ENCODE measurements at regions not wholly inside any gene's neighbourhood (a gene's known extent, or its start where the extent isn't known, plus 50 kb on each side); places are given as distances from the start of the nearest gene placed in this dataset.

DNA sequence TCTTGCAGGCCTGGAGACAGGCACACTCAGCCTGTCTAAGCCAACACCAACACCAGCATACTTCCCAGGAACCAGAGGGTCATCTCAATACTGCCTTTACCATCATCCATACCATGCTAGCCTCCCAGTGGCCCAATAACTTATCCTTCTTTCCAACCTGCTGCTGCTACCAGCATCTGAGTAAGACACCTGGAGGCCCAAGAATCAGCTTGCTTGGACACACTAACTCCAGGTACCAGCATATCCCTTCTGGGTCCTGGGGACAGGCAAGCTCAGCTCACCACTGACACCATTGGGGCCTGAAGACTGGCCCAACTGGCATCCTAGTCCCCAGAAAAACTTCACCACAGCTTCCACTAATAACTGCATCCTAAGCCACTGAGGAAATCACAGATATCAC is 205.3 kb downstream of the CD109 start:
- Histone ChIP-seq H3K9ac (ENCODE audit: low read depth, low read length) (no peak overlapping the region), H3K4me3 (ENCODE audit: low read length) (no peak overlapping the region), H3K27ac (ENCODE audit: low read length) (no peak overlapping the region), H3K4me1 (ENCODE audit: insufficient read depth, low read length) (no peaks in the 10 kb centered on the region), H3K9me3 (ENCODE audit: insufficient read depth, low read depth, low read length) (peaks cover 11% of the 10 kb centered on the region; the same call in 1 of the 2 replicates), H3K27me3 (ENCODE audit: insufficient read depth, low read length) (no peaks in the 10 kb centered on the region), H3K36me3 (ENCODE audit: insufficient read depth, low read depth, low read length) (no peaks in the 10 kb centered on the region)

DNA sequence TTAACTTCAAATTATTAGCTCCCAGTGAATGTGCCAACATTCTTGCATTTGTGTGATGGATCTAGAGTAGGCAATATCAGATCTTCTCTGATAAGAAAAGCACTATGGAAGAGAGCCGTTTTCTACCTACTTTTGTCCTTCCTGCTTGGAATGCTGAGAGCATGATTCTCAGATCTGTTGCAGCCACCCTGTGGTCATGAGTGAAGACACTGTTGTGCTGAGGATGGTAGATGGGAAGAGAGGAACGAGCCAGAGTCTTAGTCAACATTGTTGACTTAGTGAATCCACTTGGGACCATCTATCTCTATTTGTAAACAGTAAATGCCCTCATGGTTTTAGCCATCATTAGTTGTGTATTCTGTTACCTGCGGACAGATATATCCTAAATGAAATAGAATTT is 202.6 kb downstream of the CD109 start:
- no peak overlapping the region for H3K9ac ChIP-seq (ENCODE audit: low read depth, low read length)
- no peaks in the 10 kb centered on the region for H3K4me1 ChIP-seq (ENCODE audit: insufficient read depth, low read length)
- H3K27me3 ChIP-seq (ENCODE audit: insufficient read depth, low read length): no peaks in the 10 kb centered on the region
- H3K9me3 ChIP-seq (ENCODE audit: insufficient read depth, low read depth, low read length): peaks cover 11% of the 10 kb centered on the region; the same call in 1 of the 2 replicates
- H3K27ac ChIP-seq (ENCODE audit: low read length): no peak overlapping the region
- no peak overlapping the region for H3K4me3 ChIP-seq (ENCODE audit: low read length)
- H3K36me3 ChIP-seq (ENCODE audit: insufficient read depth, low read depth, low read length): no peaks in the 10 kb centered on the region

DNA sequence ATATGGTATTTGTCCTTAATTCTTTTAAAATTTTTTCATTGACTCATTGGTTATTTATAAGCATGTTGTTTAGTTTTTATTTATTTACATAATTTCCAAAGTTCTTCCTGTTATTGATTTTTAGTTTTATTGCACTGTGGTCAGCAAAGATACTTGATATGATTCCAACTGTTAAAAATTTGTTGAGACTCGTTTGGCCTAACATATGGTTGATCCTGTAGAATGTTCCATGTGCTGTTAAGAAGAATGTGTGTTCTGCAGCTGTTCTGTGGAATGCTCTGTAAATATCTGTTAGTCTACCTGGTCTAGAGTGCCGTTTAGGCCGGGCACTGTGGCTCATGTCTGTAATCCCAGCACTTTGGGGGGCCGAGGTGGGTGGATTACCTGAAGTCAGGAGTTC is 197.7 kb downstream of the CD109 start:
- no peak overlapping the region for H3K4me3 ChIP-seq (ENCODE audit: low read length)

DNA sequence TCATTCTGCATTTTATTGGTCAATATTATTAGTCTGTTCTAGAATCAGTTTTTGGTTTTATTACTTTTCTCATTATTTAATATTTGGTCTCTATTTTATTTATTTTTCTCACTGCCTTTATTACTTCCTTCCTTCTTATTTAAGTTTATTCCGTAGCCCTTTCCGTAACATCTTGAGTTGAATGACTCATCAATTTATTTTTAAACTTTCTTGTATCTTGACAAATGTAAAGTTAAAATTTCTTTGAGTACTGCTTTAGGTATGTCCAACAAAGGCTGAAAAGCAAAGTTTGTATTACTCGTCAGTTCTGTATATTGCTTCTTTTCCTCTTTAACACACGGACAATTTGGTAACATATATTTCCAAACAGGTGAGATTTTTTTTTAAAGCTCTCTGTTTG is 192.0 kb downstream of the CD109 start:
- H3K27ac ChIP-seq (ENCODE audit: low read length): no peak overlapping the region
- H3K9ac ChIP-seq (ENCODE audit: low read depth, low read length): no peak overlapping the region
- no peaks in the 10 kb centered on the region for H3K27me3 ChIP-seq (ENCODE audit: insufficient read depth, low read length)
- H3K4me1 ChIP-seq (ENCODE audit: insufficient read depth, low read length): peaks cover 10% of the 10 kb centered on the region
- no peaks in the 10 kb centered on the region for H3K36me3 ChIP-seq (ENCODE audit: insufficient read depth, low read depth, low read length)
- no peak overlapping the region for H3K4me3 ChIP-seq (ENCODE audit: low read length)
- no peaks in the 10 kb centered on the region for H3K9me3 ChIP-seq (ENCODE audit: insufficient read depth, low read depth, low read length)

More for the DNA sequence above, 197.7 kb downstream of the CD109 start:
- H3K9ac ChIP-seq (ENCODE audit: low read depth, low read length): no peak overlapping the region
- H3K4me1 ChIP-seq (ENCODE audit: insufficient read depth, low read length): no peaks in the 10 kb centered on the region
- no peak overlapping the region for H3K27ac ChIP-seq (ENCODE audit: low read length)
- no peaks in the 10 kb centered on the region for H3K9me3 ChIP-seq (ENCODE audit: insufficient read depth, low read depth, low read length)
- no peaks in the 10 kb centered on the region for H3K27me3 ChIP-seq (ENCODE audit: insufficient read depth, low read length)
- no peaks in the 10 kb centered on the region for H3K36me3 ChIP-seq (ENCODE audit: insufficient read depth, low read depth, low read length)

DNA sequence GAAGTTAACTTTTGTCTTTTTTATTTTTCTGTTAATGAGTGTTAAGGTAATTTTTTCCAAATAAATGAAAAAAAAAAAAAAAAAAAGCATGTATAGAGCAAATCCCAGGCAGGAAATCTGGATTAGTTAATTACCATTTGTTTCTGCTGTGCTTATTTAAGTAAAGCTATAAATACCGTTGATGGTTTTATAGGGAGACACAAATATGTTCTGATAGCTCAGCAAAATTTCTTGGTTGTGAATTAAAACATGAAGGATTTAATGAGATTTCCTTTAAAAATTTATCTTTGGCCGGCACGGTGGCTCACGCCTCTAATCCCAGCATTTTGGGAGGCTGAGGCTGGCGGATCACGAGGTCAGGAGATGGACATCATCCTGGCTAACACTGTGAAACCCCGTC is 189.4 kb downstream of the CD109 start:
- no peak overlapping the region for H3K9ac ChIP-seq (ENCODE audit: low read depth, low read length)
- H3K27ac ChIP-seq (ENCODE audit: low read length): no peak overlapping the region
- H3K27me3 ChIP-seq (ENCODE audit: insufficient read depth, low read length): no peaks in the 10 kb centered on the region
- no peak overlapping the region for H3K4me3 ChIP-seq (ENCODE audit: low read length)
- H3K4me1 ChIP-seq (ENCODE audit: insufficient read depth, low read length): peaks cover 10% of the 10 kb centered on the region
- H3K9me3 ChIP-seq (ENCODE audit: insufficient read depth, low read depth, low read length): no peaks in the 10 kb centered on the region
- H3K36me3 ChIP-seq (ENCODE audit: insufficient read depth, low read depth, low read length): no peaks in the 10 kb centered on the region

DNA sequence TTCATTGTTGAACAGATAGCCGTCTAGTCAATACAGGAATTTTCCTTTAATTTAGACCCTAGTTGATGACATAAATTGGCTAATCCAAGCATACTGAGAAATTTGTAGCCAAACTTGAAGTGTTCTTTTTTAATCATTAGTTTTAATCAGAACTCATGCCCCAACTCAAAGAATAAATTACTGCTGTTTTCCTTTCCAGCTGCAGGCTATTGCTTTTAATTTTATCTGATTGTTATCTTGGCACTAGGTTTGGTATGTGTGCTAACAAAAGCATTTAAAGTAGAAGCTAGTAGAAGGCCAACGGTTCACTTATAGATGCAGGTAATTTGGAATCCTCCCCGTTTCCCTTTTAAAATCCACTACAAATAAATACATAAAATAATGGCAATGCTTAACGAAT is 188.5 kb downstream of the CD109 start:
- Histone ChIP-seq H3K9me3 (ENCODE audit: insufficient read depth, low read depth, low read length) (no peaks in the 10 kb centered on the region), H3K27me3 (ENCODE audit: insufficient read depth, low read length) (no peaks in the 10 kb centered on the region), H3K4me3 (ENCODE audit: low read length) (no peak overlapping the region), H3K4me1 (ENCODE audit: insufficient read depth, low read length) (peaks cover 10% of the 10 kb centered on the region), H3K27ac (ENCODE audit: low read length) (no peak overlapping the region), H3K36me3 (ENCODE audit: insufficient read depth, low read depth, low read length) (no peaks in the 10 kb centered on the region), H3K9ac (ENCODE audit: low read depth, low read length) (no peak overlapping the region)

DNA sequence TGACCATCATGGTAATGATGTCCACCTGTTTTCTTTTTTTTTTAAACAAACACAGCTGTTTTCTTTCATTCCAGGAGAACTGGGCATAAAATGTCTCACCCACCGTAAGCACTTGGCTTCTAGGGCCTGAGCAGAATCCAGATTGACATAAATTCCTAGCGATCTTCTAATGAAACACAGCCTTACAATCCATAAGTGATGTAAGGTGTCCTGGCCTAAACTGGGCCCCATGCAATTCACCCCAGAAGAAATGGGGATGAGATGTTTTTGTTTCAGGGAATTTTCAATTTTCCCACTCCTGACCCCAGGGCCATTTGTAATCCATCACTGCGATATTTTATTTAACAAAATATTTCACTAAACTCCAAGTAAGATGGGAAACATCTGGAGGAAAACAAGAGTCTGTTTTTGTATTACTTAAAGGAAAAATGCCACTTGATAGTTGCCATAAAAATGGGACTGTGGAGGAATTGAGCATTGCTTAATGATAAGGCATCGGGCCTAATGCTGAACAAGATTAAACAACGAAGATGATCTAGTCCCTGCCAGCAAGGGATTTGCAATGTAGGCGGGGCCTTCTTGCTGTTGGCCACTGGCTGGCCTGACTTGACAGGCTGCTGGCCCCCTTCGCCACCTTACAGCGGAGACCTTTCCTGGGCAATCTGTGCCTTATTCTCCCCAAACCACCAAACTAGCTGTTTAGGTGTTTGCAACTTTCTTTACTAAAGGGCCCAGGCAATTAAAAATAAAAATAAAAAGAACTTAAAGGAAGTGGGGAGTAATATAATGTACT is 183.7 kb downstream of the CD109 start:
- Histone ChIP-seq H3K36me3 (ENCODE audit: insufficient read depth, low read depth, low read length) (no peaks in the 10 kb centered on the region), H3K4me1 (ENCODE audit: insufficient read depth, low read length) (no peaks in the 10 kb centered on the region), H3K9ac (ENCODE audit: low read depth, low read length) (no peak overlapping the region), H3K27ac (ENCODE audit: low read length) (no peak overlapping the region), H3K4me3 (ENCODE audit: low read length) (no peak overlapping the region), H3K27me3 (ENCODE audit: insufficient read depth, low read length) (no peaks in the 10 kb centered on the region), H3K9me3 (ENCODE audit: insufficient read depth, low read depth, low read length) (no peaks in the 10 kb centered on the region)

DNA sequence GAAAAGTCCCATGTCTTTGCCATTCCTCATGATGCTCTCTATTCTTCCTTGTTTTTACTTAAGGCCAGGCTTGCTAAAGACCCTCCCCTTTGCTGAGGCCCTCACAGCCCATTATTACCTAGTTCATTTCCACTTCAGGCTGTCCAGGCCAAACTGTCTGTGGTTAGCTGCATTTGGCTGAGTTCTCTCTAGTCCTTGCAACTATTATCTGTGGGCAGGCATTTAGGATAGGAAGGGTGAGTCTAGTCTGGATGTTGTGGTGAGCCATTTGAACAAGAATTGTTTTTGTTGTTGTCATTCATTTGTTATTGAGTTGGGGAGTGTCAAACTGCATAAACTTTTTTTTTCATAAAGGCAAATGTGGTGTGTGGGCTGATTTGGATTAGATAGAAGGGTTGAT is 182.4 kb downstream of the CD109 start:
- no peaks in the 10 kb centered on the region for H3K9me3 ChIP-seq (ENCODE audit: insufficient read depth, low read depth, low read length)
- H3K4me3 ChIP-seq (ENCODE audit: low read length): no peak overlapping the region

More for the DNA sequence above, 182.4 kb downstream of the CD109 start:
- no peak overlapping the region for H3K27ac ChIP-seq (ENCODE audit: low read length)
- no peaks in the 10 kb centered on the region for H3K36me3 ChIP-seq (ENCODE audit: insufficient read depth, low read depth, low read length)
- no peak overlapping the region for H3K9ac ChIP-seq (ENCODE audit: low read depth, low read length)
- no peaks in the 10 kb centered on the region for H3K27me3 ChIP-seq (ENCODE audit: insufficient read depth, low read length)
- H3K4me1 ChIP-seq (ENCODE audit: insufficient read depth, low read length): no peaks in the 10 kb centered on the region

Data from iPS-20b (cell line).